Caco-2 (cell line): ENCODE measurements at regions not wholly inside any gene's neighbourhood (a gene's known extent, or its start where the extent isn't known, plus 50 kb on each side); places are given as distances from the start of the nearest gene placed in this dataset.
"Not testable (repeated sequence)": the region's sequence is repeated elsewhere in the genome, so short reads cannot be mapped to it uniquely, and the experiment has no call there.

Source experiments
- BruUV-seq: library from RNA; stranded (reverse); fragments of 400-500 nt; replicated peaks from 2 replicates; lab custom pipeline; 2021; lab: Mats Ljungman, UMichigan
- CTCF ChIA-PET: fragments of 300-600 bp; sonication (Branson Sonifier 250); formaldehyde crosslinking; loops from one replicate; lab custom pipeline; 2022; ENCODE audit warnings: antibody characterized with exemption; lab: Charles Lee
- POLR2A ChIA-PET: fragments of 300-600 bp; sonication (Branson Sonifier 250); formaldehyde crosslinking; loops from one replicate; lab custom pipeline; 2022; ENCODE audit warnings: antibody characterized with exemption; lab: Charles Lee
- DNase-seq, 2 experiments: peaks; one replicate each; pipeline versions ENCODE4 v3.0.0 to v3.0.0-alpha.2; 2020 to 2022
- H3K27me3 ChIP-seq: replicated peaks from 2 replicates; pipeline ENCODE4 v1.6.0; 2011; ENCODE audit warnings: low read length; ENCODE audit not compliant: control insufficient read depth, insufficient read depth
- H3K36me3 ChIP-seq: 2 replicates; pipeline ENCODE4 v1.5.1; 2011; ENCODE audit warnings: low read length; ENCODE audit not compliant: control insufficient read depth, insufficient read depth
- H3K4me1 ChIP-seq: fragments of 250-450 bp; sonication (Bioruptor Pico); 2 replicates; pipeline ENCODE4 v1.5.1; 2020; ENCODE audit warnings: mild to moderate bottlenecking
- H3K4me3 ChIP-seq: 2 replicates; pipeline ENCODE4 v1.5.1; 2011; ENCODE audit warnings: low read depth, mild to moderate bottlenecking, control low read depth, low read length
- H3K9me3 ChIP-seq: fragments of 250-450 bp; sonication (Bioruptor Pico); 2 replicates; pipeline ENCODE4 v1.5.1; 2020; ENCODE audit warnings: mild to moderate bottlenecking, moderate library complexity
- H3K27ac Mint-ChIP-seq: one replicate; pipeline ENCODE4 v1.8.0; 2022; ENCODE audit warnings: mixed read lengths; ENCODE audit not compliant: unreplicated experiment
- H3K27me3 Mint-ChIP-seq: one replicate; pipeline ENCODE4 v1.8.0; 2022; ENCODE audit warnings: mixed read lengths; ENCODE audit not compliant: insufficient read depth, unreplicated experiment
- H3K36me3 Mint-ChIP-seq: one replicate; pipeline ENCODE4 v1.8.0; 2022; ENCODE audit warnings: mild to moderate bottlenecking, mixed read lengths; ENCODE audit not compliant: insufficient read depth, unreplicated experiment
- H3K4me1 Mint-ChIP-seq: one replicate; pipeline ENCODE4 v1.8.0; 2022; ENCODE audit warnings: low read depth, mixed read lengths; ENCODE audit not compliant: unreplicated experiment
- H3K4me3 Mint-ChIP-seq: one replicate; pipeline ENCODE4 v1.8.0; 2022; ENCODE audit warnings: mild to moderate bottlenecking, moderate library complexity, mixed read lengths; ENCODE audit not compliant: unreplicated experiment
- H3K9me3 Mint-ChIP-seq: one replicate; pipeline ENCODE4 v1.8.0; 2022; ENCODE audit warnings: mixed read lengths; ENCODE audit not compliant: unreplicated experiment
- intact Hi-C: fragments of 100-400 bp; cut with micrococcal nuclease; formaldehyde crosslinking; loops from one replicate; pipeline ENCODE4 v1.10.0; 2022; ENCODE audit not compliant: unreplicated experiment

DNA sequence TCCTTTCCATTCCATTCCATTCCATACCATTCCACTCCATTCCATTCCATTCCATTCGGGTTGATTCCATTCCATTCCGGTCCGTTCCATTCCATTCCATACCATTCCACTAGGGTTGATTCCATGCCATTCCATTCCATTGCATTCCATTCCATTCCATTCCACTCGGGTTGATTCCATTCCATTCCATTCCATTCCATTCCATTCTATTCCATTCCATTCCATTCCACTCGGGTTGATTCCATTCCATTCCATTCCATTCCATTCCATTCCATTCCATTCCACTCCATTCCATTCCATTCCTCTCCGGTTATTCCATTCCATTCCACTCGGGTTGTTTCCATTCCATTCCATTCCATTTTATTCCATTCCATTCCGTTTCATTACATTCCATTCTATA, 153.4 kb downstream of the CWH43 start:
- H3K27me3 ChIP-seq, H3K36me3 ChIP-seq, H3K27ac Mint-ChIP-seq, BruUV-seq, H3K4me3 ChIP-seq, H3K9me3 ChIP-seq, DNase-seq, POLR2A ChIA-PET, H3K27me3 Mint-ChIP-seq, H3K4me3 Mint-ChIP-seq, H3K4me1 ChIP-seq, CTCF ChIA-PET, H3K36me3 Mint-ChIP-seq, H3K4me1 Mint-ChIP-seq, intact Hi-C loops: not testable (repeated sequence)
- peaks cover 38% of the 10 kb centered on the region for H3K9me3 Mint-ChIP-seq

GRCh38 chr4:49140351-49140750, 154.3 kb downstream of the CWH43 start:
- POLR2A ChIA-PET: not testable (repeated sequence)
- H3K9me3 Mint-ChIP-seq: peaks cover 46% of the 10 kb centered on the region

GRCh38 chr4:49141955-49142354, 155.9 kb downstream of the CWH43 start:
- intact Hi-C loops: not testable (repeated sequence)

More at GRCh38 chr4:49140351-49140750, 154.3 kb downstream of the CWH43 start:
- H3K27me3 ChIP-seq, H3K4me1 Mint-ChIP-seq, H3K4me1 ChIP-seq, H3K9me3 ChIP-seq, H3K36me3 ChIP-seq, H3K4me3 ChIP-seq, H3K27me3 Mint-ChIP-seq, DNase-seq, H3K4me3 Mint-ChIP-seq, H3K27ac Mint-ChIP-seq, H3K36me3 Mint-ChIP-seq, BruUV-seq, CTCF ChIA-PET, intact Hi-C loops: not testable (repeated sequence)

DNA sequence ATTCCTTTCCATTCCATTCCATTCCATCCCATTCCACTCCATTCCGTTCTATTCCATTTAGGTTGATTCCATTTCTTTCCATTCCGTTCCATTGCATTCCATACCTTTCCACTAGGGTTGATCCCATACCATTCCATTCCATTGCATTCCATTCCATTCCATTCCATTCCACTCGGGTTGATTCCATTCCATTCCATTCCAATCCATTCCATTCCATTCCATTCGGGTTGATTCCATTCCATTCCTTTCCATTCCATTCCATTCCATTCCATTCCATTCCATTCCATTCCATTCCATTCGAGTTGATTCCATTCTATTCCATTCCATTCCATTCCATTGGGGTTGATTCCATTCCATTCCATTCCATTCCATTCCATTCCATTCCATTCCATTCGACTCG, 161.1 kb downstream of the CWH43 start:
- BruUV-seq, H3K4me1 Mint-ChIP-seq, H3K27me3 ChIP-seq, H3K4me3 Mint-ChIP-seq, H3K4me3 ChIP-seq, H3K27ac Mint-ChIP-seq, H3K9me3 ChIP-seq, CTCF ChIA-PET, POLR2A ChIA-PET, H3K36me3 ChIP-seq, H3K27me3 Mint-ChIP-seq, intact Hi-C loops, H3K4me1 ChIP-seq, DNase-seq: not testable (repeated sequence)
- Mint-ChIP-seq H3K36me3 (peaks cover 11% of the 10 kb centered on the region), H3K9me3 (peaks cover 96% of the 10 kb centered on the region)

More at GRCh38 chr4:49141955-49142354, 155.9 kb downstream of the CWH43 start:
- H3K27me3 ChIP-seq, DNase-seq, BruUV-seq, H3K36me3 Mint-ChIP-seq, H3K4me1 Mint-ChIP-seq, CTCF ChIA-PET, H3K4me1 ChIP-seq, H3K27ac Mint-ChIP-seq, H3K36me3 ChIP-seq, POLR2A ChIA-PET, H3K4me3 Mint-ChIP-seq, H3K27me3 Mint-ChIP-seq, H3K4me3 ChIP-seq, H3K9me3 ChIP-seq: not testable (repeated sequence)
- H3K9me3 Mint-ChIP-seq: peaks cover 58% of the 10 kb centered on the region

DNA sequence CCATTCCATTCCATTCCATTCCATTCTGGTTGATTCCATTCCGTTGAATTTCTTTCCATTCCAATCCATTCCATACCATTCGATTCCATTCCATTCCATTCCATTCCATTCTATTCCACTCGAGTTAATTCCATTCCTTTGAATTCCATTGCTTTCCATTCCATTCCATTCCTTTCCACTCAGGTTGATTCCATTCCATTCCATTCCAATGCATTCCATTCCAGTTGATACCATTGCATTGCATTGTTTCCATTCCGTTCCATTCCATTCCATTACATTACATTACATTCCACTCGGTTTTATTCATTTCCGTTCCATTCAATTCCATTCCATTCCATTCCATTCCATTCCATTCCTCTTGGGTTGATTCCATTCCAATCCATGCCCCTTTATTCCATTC, 161.5 kb downstream of the CWH43 start:
- H3K27me3 ChIP-seq, H3K4me1 Mint-ChIP-seq, CTCF ChIA-PET, intact Hi-C loops, H3K4me3 ChIP-seq, POLR2A ChIA-PET, DNase-seq, H3K27ac Mint-ChIP-seq, H3K4me3 Mint-ChIP-seq, H3K27me3 Mint-ChIP-seq, H3K36me3 ChIP-seq, H3K9me3 ChIP-seq, BruUV-seq, H3K4me1 ChIP-seq: not testable (repeated sequence)
- Mint-ChIP-seq H3K36me3 (peaks cover 11% of the 10 kb centered on the region), H3K9me3 (peaks cover 100% of the 10 kb centered on the region)

DNA sequence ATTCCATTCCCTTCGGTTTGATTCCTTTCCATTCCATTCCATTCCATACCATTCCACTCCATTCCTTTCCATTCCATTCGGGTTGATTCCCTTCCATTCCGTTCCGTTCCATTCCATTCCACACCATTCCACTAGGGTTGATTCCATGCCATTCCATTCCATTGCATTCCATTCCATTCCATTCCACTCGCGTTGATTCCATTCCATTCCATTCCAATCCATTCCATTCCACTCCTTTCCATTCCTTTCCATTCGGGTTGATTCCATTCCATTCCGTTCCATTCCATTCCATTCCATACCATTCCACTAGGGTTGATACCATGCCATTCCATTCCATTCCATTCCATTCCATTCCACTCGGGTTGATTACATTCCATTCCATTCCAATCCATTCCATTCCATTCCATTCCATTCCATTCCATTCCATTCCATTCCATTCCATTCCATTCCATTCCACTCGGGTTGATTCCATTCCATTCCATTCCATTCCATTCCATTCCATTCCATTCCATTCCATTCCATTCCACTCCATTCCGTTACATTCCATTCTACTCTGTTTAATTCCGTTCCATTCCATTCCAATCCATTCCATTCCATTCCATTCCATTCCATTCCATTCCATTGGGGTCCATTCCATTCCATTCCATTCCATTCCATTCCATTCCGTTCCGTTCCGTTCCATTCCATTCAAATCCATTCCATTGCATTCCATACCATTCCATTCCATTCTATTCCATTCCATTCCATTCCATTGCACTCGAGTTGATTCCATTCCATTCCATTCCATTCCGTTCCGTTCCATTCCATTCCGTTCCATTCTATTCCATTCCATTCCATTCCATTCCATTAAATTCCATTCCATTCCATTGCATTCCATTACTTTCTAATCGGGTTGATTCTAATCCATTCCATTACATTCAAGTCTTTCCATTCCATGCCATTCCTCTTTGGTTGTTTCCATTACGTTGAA, 163.2 kb downstream of the CWH43 start:
- POLR2A ChIA-PET, intact Hi-C loops, CTCF ChIA-PET, H3K4me3 Mint-ChIP-seq, H3K4me1 Mint-ChIP-seq, H3K4me1 ChIP-seq, H3K4me3 ChIP-seq, H3K27me3 ChIP-seq, H3K9me3 ChIP-seq, DNase-seq, H3K36me3 ChIP-seq, H3K27me3 Mint-ChIP-seq, BruUV-seq, H3K27ac Mint-ChIP-seq: not testable (repeated sequence)
- peaks cover 100% of the 10 kb centered on the region for H3K9me3 Mint-ChIP-seq
- H3K36me3 Mint-ChIP-seq: peaks cover 17% of the 10 kb centered on the region
